ENCODE measurements at regions not wholly inside any gene's neighbourhood (a gene's known extent, or its start where the extent isn't known, plus 50 kb on each side); places are given as distances from the start of the nearest gene placed in this dataset.

DNA sequence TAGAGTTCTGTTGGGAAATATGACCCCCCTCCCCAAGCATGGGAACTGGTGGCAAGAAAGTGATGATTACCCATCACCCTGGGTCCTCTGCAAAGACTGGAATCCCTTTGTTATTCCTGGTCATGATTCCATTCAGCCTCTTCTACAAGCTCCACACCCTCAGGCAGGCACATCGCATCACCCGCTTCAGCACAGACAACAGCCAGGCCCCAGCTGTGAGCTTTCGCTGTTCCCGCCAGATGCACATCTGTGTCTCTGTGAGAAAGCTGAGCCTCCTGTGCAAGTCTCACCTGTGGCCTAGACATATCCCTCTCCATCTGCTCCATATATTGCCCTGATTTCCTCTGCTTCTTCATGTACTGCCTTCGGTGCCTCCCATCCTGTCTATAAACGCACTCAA lies 368.0 kb upstream of the RAB6C start:
- in situ Hi-C loops (cut with MboI; ENCODE audit: low sequenced_read_pairs): no loop called here

DNA sequence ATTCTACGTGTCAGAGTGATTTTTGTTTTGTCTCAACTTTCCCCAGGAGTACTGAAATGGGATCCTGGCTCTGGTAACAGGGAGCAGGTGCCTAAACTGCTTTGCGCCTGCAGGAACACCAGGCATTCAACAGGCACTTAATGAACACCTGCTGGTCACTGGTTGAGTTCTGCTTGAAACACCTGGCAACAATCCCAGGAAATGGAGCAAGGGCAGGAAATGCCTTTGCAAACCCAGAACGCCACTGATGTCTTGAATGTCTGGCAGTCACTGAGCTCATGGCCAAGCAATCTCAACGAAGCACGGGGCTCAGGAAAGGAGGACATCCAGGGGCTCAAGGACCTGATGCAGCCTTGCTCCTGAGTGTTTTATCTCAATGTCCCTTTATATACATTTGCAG lies 360.0 kb upstream of the RAB6C start:
- in situ Hi-C loops (cut with MboI; ENCODE audit: low sequenced_read_pairs): no loop called here

- in situ Hi-C loops (cut with MboI; ENCODE audit: low sequenced_read_pairs): no loop called here
Observed at GRCh38 chr2:129620411-129620810, 359.1 kb upstream of the RAB6C start.

- in situ Hi-C loops (cut with MboI; ENCODE audit: low sequenced_read_pairs): no loop called here
Observed at GRCh38 chr2:129623783-129624182, 355.7 kb upstream of the RAB6C start.

- in situ Hi-C loops (cut with MboI; ENCODE audit: low sequenced_read_pairs): no loop called here
Observed at GRCh38 chr2:129627437-129627836, 352.0 kb upstream of the RAB6C start.

GRCh38 chr2:129636692-129637091 lies 342.8 kb upstream of the RAB6C start:
- in situ Hi-C loops (cut with MboI; ENCODE audit: low sequenced_read_pairs): no loop called here

GRCh38 chr2:129641371-129641770 lies 338.1 kb upstream of the RAB6C start:
- in situ Hi-C loops (cut with MboI; ENCODE audit: low sequenced_read_pairs): no loop called here

DNA sequence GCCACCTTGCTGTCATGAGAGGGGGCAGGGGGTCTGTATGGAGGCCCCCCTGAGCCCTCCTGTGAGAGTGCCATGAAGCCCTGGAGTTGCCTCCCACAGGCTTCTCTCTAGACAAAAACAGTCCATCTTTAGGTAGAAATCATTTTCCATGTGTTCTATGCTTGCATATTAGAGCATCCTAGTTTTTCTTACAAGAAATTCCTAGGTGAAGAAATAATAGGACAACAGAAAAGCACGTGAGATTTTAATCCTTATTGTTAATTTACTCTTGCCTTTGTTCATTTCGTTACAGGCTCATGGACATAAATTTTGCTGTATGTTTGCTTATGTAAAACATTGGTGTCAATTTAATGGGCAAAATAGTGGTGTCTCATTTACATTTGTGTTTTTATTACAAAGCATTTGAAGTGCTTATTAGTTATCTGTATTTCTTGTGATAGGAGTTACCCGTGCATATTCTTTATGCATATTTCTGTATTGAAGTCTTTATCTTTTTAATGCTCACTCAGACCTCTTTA lies 336.9 kb upstream of the RAB6C start:
- in situ Hi-C loops (cut with MboI; ENCODE audit: low sequenced_read_pairs): no loop called here

GRCh38 chr2:129645335-129645734 lies 334.1 kb upstream of the RAB6C start:
- in situ Hi-C loops (cut with MboI; ENCODE audit: low sequenced_read_pairs): no loop called here

GRCh38 chr2:129646107-129646506 lies 333.4 kb upstream of the RAB6C start:
- in situ Hi-C loops (cut with MboI; ENCODE audit: low sequenced_read_pairs): no loop called here

DNA sequence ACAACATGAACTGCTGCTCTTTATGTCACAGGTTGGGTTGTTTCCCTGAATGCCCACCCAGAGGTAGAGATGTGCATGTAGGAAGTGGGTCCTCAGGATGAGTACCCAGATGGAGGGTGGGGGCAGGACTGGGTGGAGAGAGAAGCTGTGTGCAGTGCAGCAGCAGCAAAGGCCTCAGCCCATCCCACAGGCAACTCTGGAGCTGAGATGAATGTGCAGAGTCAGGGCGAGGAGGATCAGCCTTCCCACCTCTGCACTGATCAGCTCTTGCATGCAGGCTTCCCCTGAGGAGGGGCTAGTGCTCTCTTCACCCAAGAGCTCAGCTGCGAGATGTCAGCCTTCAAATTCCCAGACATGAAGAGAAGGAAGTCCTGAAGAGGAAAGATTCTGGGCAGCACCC lies 326.2 kb upstream of the RAB6C start:
- in situ Hi-C loops (cut with MboI; ENCODE audit: low sequenced_read_pairs): no loop called here

DNA sequence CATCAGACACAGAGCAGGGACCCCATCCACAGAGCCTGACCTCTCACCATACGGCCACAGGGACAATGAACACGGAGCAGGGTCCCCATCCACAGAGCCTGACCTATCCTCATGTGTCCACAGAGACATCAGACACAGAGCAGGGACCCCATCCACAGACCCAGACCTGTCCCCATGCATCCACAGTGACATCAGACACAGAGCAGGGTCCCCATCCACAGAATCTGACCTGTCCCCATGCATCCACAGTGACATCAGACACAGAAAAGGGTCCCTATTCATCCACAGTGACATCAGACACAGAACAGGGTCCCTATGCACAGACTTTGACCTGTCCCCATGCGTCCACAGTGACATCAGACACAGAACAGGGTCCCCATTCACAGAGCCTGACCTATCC lies 325.1 kb upstream of the RAB6C start:
- in situ Hi-C loops (cut with MboI; ENCODE audit: low sequenced_read_pairs): no loop called here

GRCh38 chr2:129656081-129656598 lies 323.3 kb upstream of the RAB6C start:
- in situ Hi-C loops (cut with MboI; ENCODE audit: low sequenced_read_pairs): no loop called here

DNA sequence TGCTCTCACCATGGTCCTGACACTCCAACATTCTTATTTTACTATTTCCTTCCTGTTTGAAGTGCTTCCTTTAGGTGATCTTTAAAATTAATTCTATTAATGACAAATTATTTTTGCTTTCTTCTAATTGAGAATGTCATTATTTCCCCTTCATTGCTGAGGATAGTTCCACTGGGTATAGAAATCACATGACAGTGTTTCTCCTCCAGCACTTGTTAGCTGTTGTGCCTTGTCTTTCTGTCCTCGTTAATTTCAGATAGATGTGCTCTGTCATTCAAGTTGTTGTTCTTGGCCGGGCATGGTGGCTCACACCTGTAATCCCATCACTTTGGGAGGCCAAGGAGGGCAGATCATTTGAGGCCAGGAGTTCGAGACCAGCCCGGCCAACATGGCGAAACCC lies 321.0 kb upstream of the RAB6C start:
- in situ Hi-C loops (cut with MboI; ENCODE audit: low sequenced_read_pairs): no loop called here

DNA sequence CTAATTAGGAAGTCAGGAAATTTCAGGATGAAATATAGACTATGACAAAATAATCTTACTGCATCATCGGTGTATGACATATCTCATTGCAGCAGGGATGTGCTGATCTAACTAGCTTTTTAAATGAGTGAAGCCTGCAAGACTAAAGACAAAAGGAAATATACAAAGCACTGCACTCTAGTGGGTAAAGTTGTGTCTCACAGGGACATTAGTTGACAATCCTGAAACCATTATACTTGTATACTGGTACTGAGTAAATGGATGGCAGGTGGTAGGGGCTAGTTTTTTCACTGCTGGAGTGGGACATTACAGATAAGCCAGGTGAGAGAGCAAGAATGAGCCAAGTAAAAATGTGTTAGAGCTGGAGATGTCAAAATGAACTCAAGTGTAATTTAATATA lies 317.5 kb upstream of the RAB6C start:
- in situ Hi-C loops (cut with MboI; ENCODE audit: low sequenced_read_pairs): no loop called here

GRCh38 chr2:129667577-129667976 lies 311.9 kb upstream of the RAB6C start:
- in situ Hi-C loops (cut with MboI; ENCODE audit: low sequenced_read_pairs): no loop called here

GRCh38 chr2:129672521-129672920 lies 306.9 kb upstream of the RAB6C start:
- in situ Hi-C loops (cut with MboI; ENCODE audit: low sequenced_read_pairs): no loop called here

DNA sequence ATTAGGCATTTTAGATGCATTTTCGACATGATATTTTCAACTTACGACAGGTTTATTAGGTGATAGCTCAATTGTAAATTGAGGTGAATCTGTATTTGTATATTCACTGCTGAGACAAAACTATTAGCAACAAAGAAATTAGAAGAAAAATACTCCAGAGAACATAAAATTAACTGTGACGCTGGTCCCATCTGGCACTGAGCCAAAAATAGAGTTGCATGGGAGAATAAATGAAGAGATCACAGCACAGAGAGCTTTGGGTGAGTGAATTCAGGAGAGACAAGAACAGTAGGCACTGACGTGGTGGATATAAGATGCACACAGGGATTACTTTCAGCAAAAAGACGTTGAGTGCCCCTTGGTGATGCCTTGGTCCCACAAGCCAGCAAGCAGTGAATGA lies 306.2 kb upstream of the RAB6C start:
- in situ Hi-C loops (cut with MboI; ENCODE audit: low sequenced_read_pairs): no loop called here

DNA sequence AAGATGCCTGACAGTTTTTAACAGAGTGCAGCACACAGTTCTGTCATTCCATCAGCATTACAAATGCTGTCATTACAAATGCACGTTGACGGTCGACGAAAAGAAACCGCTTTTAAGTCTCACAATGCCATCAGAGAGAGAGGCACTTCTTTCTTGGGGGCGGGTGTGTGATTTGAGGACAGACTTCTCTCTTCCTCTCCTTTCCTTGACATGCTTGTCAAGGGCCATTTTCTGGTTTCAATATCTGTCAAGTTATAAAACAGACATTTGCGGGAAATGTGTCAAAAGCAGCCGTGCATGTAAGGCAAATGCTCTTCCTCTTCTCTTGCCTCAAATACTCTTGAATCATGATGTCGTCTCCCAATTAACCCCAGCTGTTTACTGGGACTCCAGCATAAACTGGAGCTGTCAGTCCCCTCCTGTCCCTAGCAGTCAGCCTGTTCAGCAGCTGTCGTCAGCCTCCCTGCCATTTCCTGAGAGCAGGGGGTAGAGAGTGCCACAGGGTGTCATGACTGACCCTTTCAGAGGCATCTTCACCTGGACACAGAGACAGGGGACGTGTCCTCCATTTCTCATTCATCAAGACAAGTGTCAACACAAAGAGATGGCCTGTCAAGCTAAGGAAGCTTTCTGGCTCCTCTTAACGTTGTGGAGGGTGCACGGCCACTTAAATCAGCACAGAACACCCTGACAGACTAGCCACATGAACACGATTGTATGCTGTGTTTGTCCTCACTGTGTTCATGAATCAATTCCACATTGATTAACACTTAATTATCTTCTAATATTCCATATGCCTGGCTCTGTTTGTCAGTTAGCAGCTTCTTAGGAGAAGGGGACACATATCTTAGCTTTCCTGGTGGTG lies 305.4 kb upstream of the RAB6C start:
- in situ Hi-C loops (cut with MboI; ENCODE audit: low sequenced_read_pairs): no loop called here

DNA sequence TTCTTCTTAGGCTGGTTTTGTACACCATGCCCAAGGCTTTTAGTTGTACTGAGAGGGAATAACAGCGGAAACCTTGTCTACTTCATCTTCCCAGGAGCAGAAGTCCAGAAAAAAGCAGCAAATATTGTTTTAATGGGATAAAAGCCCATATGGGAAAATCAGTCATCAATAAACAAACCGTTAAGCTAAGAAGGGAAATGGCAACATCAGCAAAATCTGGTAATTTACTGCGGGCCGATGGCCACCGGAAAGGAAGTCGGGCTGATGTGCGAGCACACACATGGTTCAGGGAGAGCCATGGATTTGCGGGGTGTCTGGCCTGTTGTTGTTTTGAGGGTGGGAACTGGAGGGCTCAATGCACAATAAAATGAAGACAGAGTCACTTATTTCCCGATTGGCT lies 300.7 kb upstream of the RAB6C start:
- in situ Hi-C loops (cut with MboI; ENCODE audit: low sequenced_read_pairs): no loop called here

GRCh38 chr2:129681788-129682187 lies 297.7 kb upstream of the RAB6C start:
- in situ Hi-C loops (cut with MboI; ENCODE audit: low sequenced_read_pairs): no loop called here

DNA sequence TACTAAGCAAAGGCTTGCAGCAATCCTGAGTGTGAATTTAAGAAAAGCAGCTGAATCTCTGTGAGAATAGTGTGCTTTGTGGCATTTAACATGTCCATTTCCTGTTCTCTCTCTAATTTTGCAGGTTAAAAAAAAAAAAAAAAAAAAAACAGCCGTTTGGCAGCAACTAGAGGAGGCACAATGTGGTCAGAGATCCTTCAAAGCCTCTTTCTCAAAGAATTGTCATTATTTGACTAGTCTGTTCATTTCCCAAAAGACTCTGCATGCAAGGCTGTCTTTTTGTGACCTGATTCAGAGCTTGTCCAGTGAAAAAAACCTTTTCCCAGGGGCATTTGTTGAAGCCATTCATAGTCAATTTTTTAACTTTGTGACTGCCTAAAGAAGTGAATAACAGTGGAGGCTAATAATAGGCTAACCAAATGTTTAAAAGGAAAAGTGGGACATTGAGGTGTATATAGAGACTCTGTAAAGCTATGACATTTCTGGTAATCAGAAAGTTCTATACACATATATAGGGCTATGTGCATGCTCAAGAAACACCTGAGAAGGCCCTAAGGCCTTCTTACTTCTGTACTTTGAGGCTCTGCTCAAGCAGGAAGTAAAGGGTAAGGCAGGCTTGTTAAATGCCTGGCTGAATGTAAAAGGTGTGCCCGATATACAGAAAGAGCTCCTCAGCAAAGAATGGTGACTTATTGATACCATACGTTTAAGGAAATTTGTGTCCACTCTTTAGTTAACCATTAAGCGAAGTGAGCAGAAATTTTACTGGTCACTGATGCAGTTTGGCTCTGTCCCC lies 289.6 kb upstream of the RAB6C start:
- in situ Hi-C loops (cut with MboI; ENCODE audit: low sequenced_read_pairs): no loop called here

All from HL-60/S4 (cell line).